Nephron progenitor cell (in vitro differentiated cells): ENCODE measurements at regions not wholly inside any gene's neighbourhood (a gene's known extent, or its start where the extent isn't known, plus 50 kb on each side); places are given as distances from the start of the nearest gene placed in this dataset.

Experiments used
- DNase-seq: peaks from one replicate; pipeline ENCODE4 v3.0.0; 2021
- H3K27ac Mint-ChIP-seq: 2 replicates; pipeline ENCODE4 v1.8.0; 2021; ENCODE audit warnings: mild to moderate bottlenecking, moderate library complexity, mixed read lengths
- H3K27me3 Mint-ChIP-seq: 2 replicates; pipeline ENCODE4 v1.8.0; 2021; ENCODE audit warnings: mild to moderate bottlenecking, low read depth, mixed read lengths; ENCODE audit not compliant: poor library complexity
- H3K36me3 Mint-ChIP-seq: 2 replicates; pipeline ENCODE4 v1.8.0; 2021; ENCODE audit warnings: low read depth, mixed read lengths
- H3K4me1 Mint-ChIP-seq: 2 replicates; pipeline ENCODE4 v1.8.0; 2021; ENCODE audit warnings: mixed read lengths
- H3K4me3 Mint-ChIP-seq: 2 replicates; pipeline ENCODE4 v1.8.0; 2021; ENCODE audit warnings: mild to moderate bottlenecking, moderate library complexity, mixed read lengths
- H3K9me3 Mint-ChIP-seq: 2 replicates; pipeline ENCODE4 v1.8.0; 2021; ENCODE audit warnings: mild to moderate bottlenecking, moderate library complexity, mixed read lengths
- TF ChIP-seq, protein P1 (sequence below): fragments of 200-600 bp; sonication (generic); IDR thresholded peaks from 2 replicates; pipeline ENCODE4 v1.5.0; 2021; ENCODE audit warnings: antibody characterized with exemption

DNA sequence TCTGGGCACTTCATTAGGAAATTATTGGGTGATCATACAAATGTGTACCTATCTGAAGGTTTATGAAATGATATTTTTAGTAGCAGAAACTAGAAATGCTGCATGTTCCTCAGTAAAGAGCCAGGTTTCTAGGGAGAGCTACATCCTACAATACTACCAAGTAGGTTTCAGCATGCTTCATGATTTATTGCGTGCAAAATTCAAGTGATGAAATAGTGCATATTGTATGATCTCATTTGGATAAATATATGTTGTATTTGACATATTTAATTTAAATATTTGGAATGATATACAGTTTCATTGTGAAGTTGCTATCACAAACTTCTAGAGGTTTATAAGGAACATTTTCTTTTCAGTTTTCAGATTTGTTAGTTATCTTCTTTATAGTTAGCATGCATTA is 90.5 kb upstream of the GDF10 start:
- no peak for DNase-seq
- Mint-ChIP-seq H3K4me3 (no peak overlapping the region), H3K36me3 (peaks cover 13% of the 10 kb centered on the region), H3K27ac (no peak overlapping the region), H3K9me3 (peaks cover 23% of the 10 kb centered on the region), H3K27me3 (no peaks in the 10 kb centered on the region), H3K4me1 (peaks cover 28% of the 10 kb centered on the region)
- TF ChIP-seq, protein P1, sequence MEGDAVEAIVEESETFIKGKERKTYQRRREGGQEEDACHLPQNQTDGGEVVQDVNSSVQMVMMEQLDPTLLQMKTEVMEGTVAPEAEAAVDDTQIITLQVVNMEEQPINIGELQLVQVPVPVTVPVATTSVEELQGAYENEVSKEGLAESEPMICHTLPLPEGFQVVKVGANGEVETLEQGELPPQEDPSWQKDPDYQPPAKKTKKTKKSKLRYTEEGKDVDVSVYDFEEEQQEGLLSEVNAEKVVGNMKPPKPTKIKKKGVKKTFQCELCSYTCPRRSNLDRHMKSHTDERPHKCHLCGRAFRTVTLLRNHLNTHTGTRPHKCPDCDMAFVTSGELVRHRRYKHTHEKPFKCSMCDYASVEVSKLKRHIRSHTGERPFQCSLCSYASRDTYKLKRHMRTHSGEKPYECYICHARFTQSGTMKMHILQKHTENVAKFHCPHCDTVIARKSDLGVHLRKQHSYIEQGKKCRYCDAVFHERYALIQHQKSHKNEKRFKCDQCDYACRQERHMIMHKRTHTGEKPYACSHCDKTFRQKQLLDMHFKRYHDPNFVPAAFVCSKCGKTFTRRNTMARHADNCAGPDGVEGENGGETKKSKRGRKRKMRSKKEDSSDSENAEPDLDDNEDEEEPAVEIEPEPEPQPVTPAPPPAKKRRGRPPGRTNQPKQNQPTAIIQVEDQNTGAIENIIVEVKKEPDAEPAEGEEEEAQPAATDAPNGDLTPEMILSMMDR = no peak

- no peak for DNase-seq
- Mint-ChIP-seq H3K36me3 (peaks cover 13% of the 10 kb centered on the region), H3K4me1 (peaks cover 33% of the 10 kb centered on the region), H3K27ac (no peak overlapping the region), H3K9me3 (peaks cover 23% of the 10 kb centered on the region), H3K4me3 (no peak overlapping the region), H3K27me3 (no peaks in the 10 kb centered on the region)
- TF ChIP-seq, protein P1 = no peak
These were observed 85.5 kb upstream of the GDF10 start for GRCh38 chr10:47214520-47214919.

- Mint-ChIP-seq H3K27me3 (no peaks in the 10 kb centered on the region), H3K4me3 (no peak overlapping the region), H3K9me3 (peaks cover 11% of the 10 kb centered on the region), H3K4me1 (peaks cover 33% of the 10 kb centered on the region), H3K36me3 (peaks cover 6% of the 10 kb centered on the region), H3K27ac (no peak overlapping the region)
- TF ChIP-seq, protein P1 = no peak
- no peak for DNase-seq
These were observed 82.9 kb upstream of the GDF10 start for GRCh38 chr10:47217113-47217512.

DNA sequence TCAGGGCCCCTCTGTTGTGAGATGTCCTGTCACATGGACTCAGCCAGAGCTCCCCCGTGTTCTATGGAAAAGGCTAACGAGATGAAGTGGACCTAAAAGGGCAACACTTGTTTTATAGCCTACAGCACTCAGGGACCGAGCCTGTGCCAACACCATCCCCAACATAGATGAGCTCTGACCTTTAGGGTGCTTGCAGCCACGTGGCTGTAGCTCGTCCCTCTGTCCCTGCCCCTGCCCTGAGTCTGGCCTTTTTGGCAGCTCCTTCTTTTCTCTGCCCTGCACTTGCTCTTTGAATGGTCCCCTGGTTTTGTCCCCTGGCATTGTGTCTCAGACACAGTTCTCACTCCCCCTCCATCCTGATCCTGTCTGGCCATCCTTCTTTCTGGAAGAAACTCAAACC is 81.2 kb upstream of the GDF10 start:
- no peak overlapping the region for H3K4me3 Mint-ChIP-seq
- no peaks in the 10 kb centered on the region for H3K9me3 Mint-ChIP-seq
- H3K27ac Mint-ChIP-seq = peak overlapping the region; percentile 28
- no peak for DNase-seq
- H3K27me3 Mint-ChIP-seq = no peaks in the 10 kb centered on the region
- no peaks in the 10 kb centered on the region for H3K36me3 Mint-ChIP-seq
- TF ChIP-seq, protein P1 = no peak
- H3K4me1 Mint-ChIP-seq = peaks cover 39% of the 10 kb centered on the region

- Mint-ChIP-seq H3K9me3 (peaks cover 2% of the 10 kb centered on the region), H3K27me3 (peaks cover 3% of the 10 kb centered on the region)
- DNase-seq = no peak
These were observed 77.5 kb upstream of the GDF10 start for GRCh38 chr10:47222461-47222860.

DNA sequence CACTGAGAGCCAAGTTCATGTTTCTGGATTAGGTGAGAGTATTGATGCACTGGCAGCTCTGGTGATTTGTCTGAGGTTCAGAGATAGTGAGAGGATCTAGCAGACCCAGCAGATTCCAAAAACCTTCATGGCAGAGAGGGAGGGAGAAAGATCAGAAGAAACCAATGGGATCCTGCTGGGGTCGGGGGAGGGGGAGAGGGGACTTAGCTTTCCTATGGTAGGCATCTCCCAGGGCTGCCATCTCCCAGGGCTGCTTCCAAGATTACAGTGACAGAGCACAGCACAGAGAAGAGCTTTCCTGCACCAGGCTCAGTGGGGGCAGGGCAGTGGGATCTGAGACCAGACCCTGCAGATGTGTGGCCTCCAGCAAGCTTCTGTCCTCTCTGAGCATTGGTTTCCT is 76.8 kb upstream of the GDF10 start:
- peaks cover 7% of the 10 kb centered on the region for H3K36me3 Mint-ChIP-seq
- no peak overlapping the region for H3K27ac Mint-ChIP-seq
- H3K4me1 Mint-ChIP-seq = peaks cover 18% of the 10 kb centered on the region
- no peak overlapping the region for H3K4me3 Mint-ChIP-seq
- TF ChIP-seq, protein P1 = no peak
- peaks cover 9% of the 10 kb centered on the region for H3K9me3 Mint-ChIP-seq
- peaks cover 3% of the 10 kb centered on the region for H3K27me3 Mint-ChIP-seq
- DNase-seq = no peak

More at GRCh38 chr10:47222461-47222860, 77.5 kb upstream of the GDF10 start:
- Mint-ChIP-seq H3K36me3 (peaks cover under 1% of the 10 kb centered on the region), H3K27ac (no peak overlapping the region), H3K4me3 (no peak overlapping the region), H3K4me1 (peaks cover 24% of the 10 kb centered on the region)
- TF ChIP-seq, protein P1 = no peak
